CD4-positive, alpha-beta T cell treated with Interleukin-17A for 4 hours (primary cell): ENCODE measurements at regions not wholly inside any gene's neighbourhood (a gene's known extent, or its start where the extent isn't known, plus 50 kb on each side); places are given as distances from the start of the nearest gene placed in this dataset.

ENCODE experiments used
- DNase-seq: peaks from one replicate; pipeline ENCODE4 v3.0.0-alpha.2; 2020; ENCODE audit warnings: mixed read lengths

GRCh38 chr15:37880009-37880834, 54.2 kb upstream of the TMCO5A start:
- no peak for DNase-seq

- no peak for DNase-seq
These were observed 53.6 kb upstream of the TMCO5A start for GRCh38 chr15:37880835-37881153.

- DNase-seq = no peak
These were observed 53.0 kb upstream of the TMCO5A start for GRCh38 chr15:37881237-37882013.

GRCh38 chr15:37882640-37883039, 51.8 kb upstream of the TMCO5A start:
- no peak for DNase-seq
